Caco-2 (cell line): ENCODE measurements at regions not wholly inside any gene's neighbourhood (a gene's known extent, or its start where the extent isn't known, plus 50 kb on each side); places are given as distances from the start of the nearest gene placed in this dataset.

Experiments
- BruUV-seq: library from RNA; stranded (reverse); fragments of 400-500 nt; replicated peaks from 2 replicates; lab custom pipeline; 2021; lab: Mats Ljungman, UMichigan
- CTCF ChIA-PET: fragments of 300-600 bp; sonication (Branson Sonifier 250); formaldehyde crosslinking; loops from one replicate; lab custom pipeline; 2022; ENCODE audit warnings: antibody characterized with exemption; lab: Charles Lee
- POLR2A ChIA-PET: fragments of 300-600 bp; sonication (Branson Sonifier 250); formaldehyde crosslinking; loops from one replicate; lab custom pipeline; 2022; ENCODE audit warnings: antibody characterized with exemption; lab: Charles Lee
- DNase-seq, 2 experiments: peaks; one replicate each; pipeline versions ENCODE4 v3.0.0 to v3.0.0-alpha.2; 2020 to 2022
- H3K27me3 ChIP-seq: replicated peaks from 2 replicates; pipeline ENCODE4 v1.6.0; 2011; ENCODE audit warnings: low read length; ENCODE audit not compliant: control insufficient read depth, insufficient read depth
- H3K36me3 ChIP-seq: 2 replicates; pipeline ENCODE4 v1.5.1; 2011; ENCODE audit warnings: low read length; ENCODE audit not compliant: control insufficient read depth, insufficient read depth
- H3K4me1 ChIP-seq: fragments of 250-450 bp; sonication (Bioruptor Pico); 2 replicates; pipeline ENCODE4 v1.5.1; 2020; ENCODE audit warnings: mild to moderate bottlenecking
- H3K4me3 ChIP-seq: 2 replicates; pipeline ENCODE4 v1.5.1; 2011; ENCODE audit warnings: low read depth, mild to moderate bottlenecking, control low read depth, low read length
- H3K9me3 ChIP-seq: fragments of 250-450 bp; sonication (Bioruptor Pico); 2 replicates; pipeline ENCODE4 v1.5.1; 2020; ENCODE audit warnings: mild to moderate bottlenecking, moderate library complexity
- H3K27ac Mint-ChIP-seq: one replicate; pipeline ENCODE4 v1.8.0; 2022; ENCODE audit warnings: mixed read lengths; ENCODE audit not compliant: unreplicated experiment
- H3K27me3 Mint-ChIP-seq: one replicate; pipeline ENCODE4 v1.8.0; 2022; ENCODE audit warnings: mixed read lengths; ENCODE audit not compliant: insufficient read depth, unreplicated experiment
- H3K36me3 Mint-ChIP-seq: one replicate; pipeline ENCODE4 v1.8.0; 2022; ENCODE audit warnings: mild to moderate bottlenecking, mixed read lengths; ENCODE audit not compliant: insufficient read depth, unreplicated experiment
- H3K4me1 Mint-ChIP-seq: one replicate; pipeline ENCODE4 v1.8.0; 2022; ENCODE audit warnings: low read depth, mixed read lengths; ENCODE audit not compliant: unreplicated experiment
- H3K4me3 Mint-ChIP-seq: one replicate; pipeline ENCODE4 v1.8.0; 2022; ENCODE audit warnings: mild to moderate bottlenecking, moderate library complexity, mixed read lengths; ENCODE audit not compliant: unreplicated experiment
- H3K9me3 Mint-ChIP-seq: one replicate; pipeline ENCODE4 v1.8.0; 2022; ENCODE audit warnings: mixed read lengths; ENCODE audit not compliant: unreplicated experiment
- intact Hi-C: fragments of 100-400 bp; cut with micrococcal nuclease; formaldehyde crosslinking; loops from one replicate; pipeline ENCODE4 v1.10.0; 2022; ENCODE audit not compliant: unreplicated experiment
- TF ChIP-seq, protein P1 (sequence below), 2 experiments: fragments of 200-600 bp in 1 of 2; IDR thresholded peaks; 1 replicate in 1 of 2; 2 replicates in 1 of 2; pipeline versions ENCODE4 v1.5.1 to v1.8.0; 2011 to 2022; ENCODE audit warnings: antibody characterized with exemption in 1 of 2, control low read depth in 1 of 2, inconsistent platforms in 1 of 2, low read depth in 1 of 2, low read length in 1 of 2, mild to moderate bottlenecking in 1 of 2, moderate library complexity in 1 of 2; ENCODE audit not compliant: insufficient read depth in 1 of 2, severe bottlenecking in 1 of 2, unreplicated experiment in 1 of 2

DNA sequence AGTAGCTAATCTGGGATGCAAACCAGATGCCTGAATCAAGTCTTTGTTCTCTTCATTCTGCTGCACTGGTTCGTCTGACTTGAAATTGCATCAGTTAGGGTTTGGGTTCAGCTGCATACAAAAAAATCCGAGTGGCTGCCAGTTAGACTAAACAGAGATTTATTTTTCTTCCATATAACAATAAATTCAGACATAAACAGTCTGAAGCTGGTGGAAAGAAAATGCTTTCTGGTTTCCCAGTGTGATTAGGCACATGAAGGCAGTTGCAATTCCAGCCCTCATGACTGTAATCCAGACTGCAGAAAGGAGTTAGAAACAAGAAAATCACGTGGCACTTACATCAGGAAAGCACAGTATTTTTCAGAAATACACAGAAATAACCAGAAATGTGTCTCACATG, 930.7 kb downstream of the MCTP2 start:
- no peak overlapping the region for H3K4me3 Mint-ChIP-seq
- no peaks in the 10 kb centered on the region for H3K36me3 ChIP-seq
- ChIA-PET CTCF (no interaction called here), POLR2A (no interaction called here)
- no peak for DNase-seq
- no peak overlapping the region for H3K27ac Mint-ChIP-seq
- H3K27me3 Mint-ChIP-seq: no peaks in the 10 kb centered on the region
- TF ChIP-seq, protein P1, sequence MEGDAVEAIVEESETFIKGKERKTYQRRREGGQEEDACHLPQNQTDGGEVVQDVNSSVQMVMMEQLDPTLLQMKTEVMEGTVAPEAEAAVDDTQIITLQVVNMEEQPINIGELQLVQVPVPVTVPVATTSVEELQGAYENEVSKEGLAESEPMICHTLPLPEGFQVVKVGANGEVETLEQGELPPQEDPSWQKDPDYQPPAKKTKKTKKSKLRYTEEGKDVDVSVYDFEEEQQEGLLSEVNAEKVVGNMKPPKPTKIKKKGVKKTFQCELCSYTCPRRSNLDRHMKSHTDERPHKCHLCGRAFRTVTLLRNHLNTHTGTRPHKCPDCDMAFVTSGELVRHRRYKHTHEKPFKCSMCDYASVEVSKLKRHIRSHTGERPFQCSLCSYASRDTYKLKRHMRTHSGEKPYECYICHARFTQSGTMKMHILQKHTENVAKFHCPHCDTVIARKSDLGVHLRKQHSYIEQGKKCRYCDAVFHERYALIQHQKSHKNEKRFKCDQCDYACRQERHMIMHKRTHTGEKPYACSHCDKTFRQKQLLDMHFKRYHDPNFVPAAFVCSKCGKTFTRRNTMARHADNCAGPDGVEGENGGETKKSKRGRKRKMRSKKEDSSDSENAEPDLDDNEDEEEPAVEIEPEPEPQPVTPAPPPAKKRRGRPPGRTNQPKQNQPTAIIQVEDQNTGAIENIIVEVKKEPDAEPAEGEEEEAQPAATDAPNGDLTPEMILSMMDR (IDR thresholded peaks at IDR 0.05; ENCODE audit: insufficient read depth in 1 of 2, low read depth in 1 of 2, low read length in 1 of 2, severe bottlenecking in 1 of 2, unreplicated experiment in 1 of 2): no peak
- no peaks in the 10 kb centered on the region for H3K4me1 Mint-ChIP-seq
- intact Hi-C loops: no loop called here
- BruUV-seq: no TSS peak
- H3K4me1 ChIP-seq: no peaks in the 10 kb centered on the region
- no peaks in the 10 kb centered on the region for H3K36me3 Mint-ChIP-seq
- no peaks in the 10 kb centered on the region; the same call in 1 of the 2 replicates for H3K27me3 ChIP-seq
- H3K9me3 ChIP-seq: no peaks in the 10 kb centered on the region
- no peaks in the 10 kb centered on the region for H3K9me3 Mint-ChIP-seq
- H3K4me3 ChIP-seq: no peak overlapping the region

DNA sequence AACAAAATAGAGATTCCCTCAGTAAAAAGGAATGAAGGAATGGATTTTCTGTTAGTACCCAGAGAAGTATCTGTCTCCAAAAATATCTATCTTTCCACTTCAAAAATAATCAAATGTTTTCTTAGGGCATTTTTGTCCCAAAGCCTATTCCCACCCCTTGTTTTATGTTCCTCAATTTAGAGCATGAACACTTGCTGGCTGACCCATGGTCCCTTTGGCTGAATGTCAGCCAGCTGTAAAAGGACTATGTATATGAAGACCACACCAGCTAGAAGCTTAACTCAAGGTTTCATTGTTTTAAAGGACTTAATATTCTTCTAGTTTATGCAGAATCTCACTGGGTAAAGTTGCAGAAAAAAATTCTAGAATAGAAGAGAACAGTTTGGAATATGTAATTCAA, 931.2 kb downstream of the MCTP2 start:
- Histone ChIP-seq H3K36me3 (no peaks in the 10 kb centered on the region), H3K9me3 (no peaks in the 10 kb centered on the region), H3K27me3 (no peaks in the 10 kb centered on the region; the same call in 1 of the 2 replicates), H3K4me1 (no peaks in the 10 kb centered on the region), H3K4me3 (no peak overlapping the region)
- Mint-ChIP-seq H3K27ac (no peak overlapping the region), H3K27me3 (no peaks in the 10 kb centered on the region), H3K36me3 (no peaks in the 10 kb centered on the region), H3K4me1 (no peaks in the 10 kb centered on the region), H3K4me3 (no peak overlapping the region), H3K9me3 (no peaks in the 10 kb centered on the region)
- intact Hi-C loops: no loop called here
- ChIA-PET CTCF (no interaction called here), POLR2A (no interaction called here)
- no TSS peak for BruUV-seq
- no peak for DNase-seq
- TF ChIP-seq, protein P1 (IDR thresholded peaks at IDR 0.05; ENCODE audit: insufficient read depth in 1 of 2, low read depth in 1 of 2, low read length in 1 of 2, severe bottlenecking in 1 of 2, unreplicated experiment in 1 of 2): no peak

DNA sequence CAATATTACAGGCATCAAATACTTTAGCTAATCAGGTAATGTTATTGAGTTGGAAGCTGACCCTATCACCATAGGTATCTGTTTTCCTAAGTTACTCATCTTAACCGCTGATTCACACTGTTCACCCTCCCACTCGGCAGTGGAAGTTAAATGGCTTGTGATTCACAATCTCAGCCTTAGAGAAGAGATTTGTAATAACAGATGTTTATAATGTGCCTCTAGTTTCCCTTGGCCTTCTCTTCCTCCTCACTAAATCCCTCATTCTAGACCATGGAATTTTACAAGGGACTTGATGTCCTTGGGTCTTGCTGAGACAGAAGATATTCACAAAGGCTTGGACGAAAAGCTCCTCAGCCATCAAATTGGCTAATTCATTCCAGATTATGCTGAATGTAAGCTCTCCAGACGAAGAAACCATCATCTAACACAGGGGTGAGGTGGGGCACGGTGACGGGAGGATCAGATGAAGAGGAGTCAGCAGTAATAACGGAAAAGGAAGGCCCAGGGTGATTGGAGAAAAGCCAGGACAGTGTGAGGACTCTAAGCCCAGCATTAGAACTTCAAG, 931.7 kb downstream of the MCTP2 start:
- BruUV-seq: no TSS peak
- H3K9me3 ChIP-seq: no peaks in the 10 kb centered on the region
- POLR2A ChIA-PET: no interaction called here

More for the DNA sequence above, 931.7 kb downstream of the MCTP2 start:
- Mint-ChIP-seq H3K4me1 (no peaks in the 10 kb centered on the region), H3K36me3 (no peaks in the 10 kb centered on the region), H3K4me3 (no peak overlapping the region), H3K27me3 (no peaks in the 10 kb centered on the region), H3K9me3 (no peaks in the 10 kb centered on the region), H3K27ac (no peak overlapping the region)
- H3K27me3 ChIP-seq: no peaks in the 10 kb centered on the region; the same call in 1 of the 2 replicates
- CTCF ChIA-PET: no interaction called here
- no peaks in the 10 kb centered on the region for H3K36me3 ChIP-seq
- H3K4me3 ChIP-seq: no peak overlapping the region
- intact Hi-C loops: no loop called here
- no peak for DNase-seq
- TF ChIP-seq, protein P1 (IDR thresholded peaks at IDR 0.05; ENCODE audit: insufficient read depth in 1 of 2, low read depth in 1 of 2, low read length in 1 of 2, severe bottlenecking in 1 of 2, unreplicated experiment in 1 of 2): no peak
- no peaks in the 10 kb centered on the region for H3K4me1 ChIP-seq
